ENCODE measurements at regions not wholly inside any gene's neighbourhood (a gene's known extent, or its start where the extent isn't known, plus 50 kb on each side); places are given as distances from the start of the nearest gene placed in this dataset.
"Not testable (repeated sequence)": the region's sequence is repeated elsewhere in the genome, so short reads cannot be mapped to it uniquely, and the experiment has no call there.

DNA sequence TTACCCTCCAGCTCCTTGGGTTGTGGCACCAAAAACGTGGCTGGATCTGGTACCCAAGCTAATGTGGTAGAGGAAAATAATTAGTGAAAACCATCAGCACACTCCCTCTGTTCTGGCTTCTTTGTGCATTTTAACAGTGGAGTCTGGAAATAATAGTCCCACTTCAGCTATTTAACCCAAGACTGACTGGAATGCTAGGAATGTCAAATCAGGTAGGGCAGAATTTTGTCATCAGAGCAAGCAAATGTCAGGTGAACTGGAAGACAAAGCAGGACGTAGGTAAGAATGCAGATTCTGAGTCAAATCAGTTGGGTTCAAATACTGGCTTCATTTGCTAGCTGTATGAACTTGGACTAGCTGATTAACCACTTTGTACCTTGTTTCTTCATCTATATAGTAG lies 144.0 kb upstream of the SPATA31A3 start:
- not testable (repeated sequence) for ATAC-seq (ENCODE audit: low FRiP score in 2 of 2)

DNA sequence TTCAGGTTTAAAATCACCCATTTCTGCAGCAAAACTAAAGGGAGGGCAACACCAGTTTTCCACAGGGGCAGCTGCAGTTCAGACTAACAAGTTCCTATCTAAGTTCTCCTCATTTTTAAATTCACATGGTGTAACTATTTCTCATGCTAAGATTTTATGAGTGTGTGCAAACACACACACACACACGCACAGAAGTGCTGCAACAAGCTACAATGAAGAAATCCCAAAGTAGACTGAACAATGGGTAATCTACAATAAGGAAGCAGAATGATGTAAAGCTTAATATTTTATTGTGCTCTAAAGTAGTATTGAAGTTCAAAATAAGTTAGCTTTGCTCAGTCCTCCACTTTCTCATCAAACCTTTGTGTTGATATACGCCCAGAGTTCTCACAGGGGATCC lies 140.8 kb upstream of the SPATA31A3 start:
- H3K4me3 ChIP-seq; H3K27ac ChIP-seq; H3K36me3 ChIP-seq; H3K4me1 ChIP-seq; H3K27me3 ChIP-seq; ATAC-seq (ENCODE audit: low FRiP score in 2 of 2); H3K9me3 ChIP-seq; DNase-seq: not testable (repeated sequence)
- WGBS, 2 donors = 79 to 100% methylated on average over 1 of the region's 2 CpGs

More for the DNA sequence above, 144.0 kb upstream of the SPATA31A3 start:
- not testable (repeated sequence) for H3K36me3 ChIP-seq, H3K4me1 ChIP-seq, DNase-seq, H3K4me3 ChIP-seq, H3K27ac ChIP-seq, H3K27me3 ChIP-seq, H3K9me3 ChIP-seq
- WGBS, 2 donors = no CpG with 5 or more reads among the region's 2 CpGs

DNA sequence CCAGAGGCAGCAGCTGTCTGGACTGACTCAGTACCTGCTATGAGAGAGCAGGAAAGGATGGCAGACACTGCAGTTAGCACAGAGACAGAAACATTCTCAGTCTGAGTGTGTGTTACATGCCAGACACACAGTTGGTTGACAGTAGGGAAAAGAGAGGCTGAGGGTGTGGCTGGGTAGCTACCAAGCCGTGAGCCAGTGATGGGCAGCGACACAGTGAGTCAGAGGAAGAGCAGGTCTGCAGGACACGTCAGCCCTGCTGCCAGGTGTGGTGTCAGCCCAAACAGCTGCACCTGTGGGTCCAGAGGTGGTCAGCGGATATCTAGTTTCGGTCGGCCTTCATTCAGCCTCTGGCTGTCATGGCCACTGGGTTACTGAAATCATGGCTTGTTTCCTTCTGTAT lies 124.4 kb upstream of the SPATA31A3 start:
- H3K36me3 ChIP-seq, DNase-seq, H3K9me3 ChIP-seq, H3K4me3 ChIP-seq, H3K4me1 ChIP-seq, H3K27ac ChIP-seq, H3K27me3 ChIP-seq: not testable (repeated sequence)
- no CpG with 5 or more reads among the region's 6 CpGs for WGBS, 2 donors
- peak in 1 of 2 donors; percentile 15 for ATAC-seq (ENCODE audit: low FRiP score in 2 of 2)

DNA sequence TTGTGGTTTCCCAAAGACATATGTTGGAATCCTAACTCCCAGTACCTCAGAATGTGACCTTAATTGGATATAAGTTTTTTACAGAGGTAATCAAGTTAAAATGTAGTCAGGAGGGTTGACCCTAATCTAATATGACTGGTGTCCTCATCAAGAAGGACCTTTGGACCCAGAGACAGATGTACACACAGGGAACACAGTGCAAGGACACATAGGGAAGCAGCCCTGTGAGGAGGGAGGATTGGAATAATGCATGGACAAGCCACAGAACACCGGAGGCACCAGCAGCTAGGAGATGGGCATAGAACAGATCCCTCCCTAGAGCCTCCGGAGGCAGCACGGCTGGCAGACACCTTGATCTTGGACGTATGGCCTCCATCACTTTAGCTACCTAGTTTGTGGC lies 119.8 kb upstream of the SPATA31A3 start:
- H3K4me3 ChIP-seq; H3K36me3 ChIP-seq; ATAC-seq (ENCODE audit: low FRiP score in 2 of 2); H3K27ac ChIP-seq; H3K9me3 ChIP-seq; H3K4me1 ChIP-seq; H3K27me3 ChIP-seq; DNase-seq: not testable (repeated sequence)
- WGBS, 2 donors = no CpG with 5 or more reads among the region's 4 CpGs

DNA sequence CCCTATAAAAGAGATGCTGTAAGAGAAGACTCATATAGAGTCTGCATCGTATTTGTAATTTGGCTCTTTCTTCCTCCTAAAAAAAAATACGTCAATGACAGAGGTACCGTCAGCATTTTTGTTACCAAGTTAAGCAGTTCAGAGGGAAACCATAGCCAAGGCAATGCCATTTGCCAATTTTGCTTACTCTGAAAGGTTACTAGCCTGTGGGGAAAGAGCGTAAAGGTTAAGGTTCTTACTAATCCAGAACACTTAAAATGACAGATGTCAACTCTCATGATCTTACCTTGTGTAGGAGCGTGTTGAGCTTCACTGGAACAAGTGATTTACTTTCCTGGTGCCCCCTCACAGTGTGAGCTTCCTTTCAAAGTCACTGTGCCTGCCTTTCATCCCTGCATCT lies 119.4 kb upstream of the SPATA31A3 start:
- H3K36me3 ChIP-seq; DNase-seq; H3K4me3 ChIP-seq; H3K27me3 ChIP-seq; H3K27ac ChIP-seq; H3K4me1 ChIP-seq; H3K9me3 ChIP-seq; ATAC-seq (ENCODE audit: low FRiP score in 2 of 2): not testable (repeated sequence)
- 94 to 100% methylated on average over 1 to 2 of the region's 5 CpGs for WGBS, 2 donors

DNA sequence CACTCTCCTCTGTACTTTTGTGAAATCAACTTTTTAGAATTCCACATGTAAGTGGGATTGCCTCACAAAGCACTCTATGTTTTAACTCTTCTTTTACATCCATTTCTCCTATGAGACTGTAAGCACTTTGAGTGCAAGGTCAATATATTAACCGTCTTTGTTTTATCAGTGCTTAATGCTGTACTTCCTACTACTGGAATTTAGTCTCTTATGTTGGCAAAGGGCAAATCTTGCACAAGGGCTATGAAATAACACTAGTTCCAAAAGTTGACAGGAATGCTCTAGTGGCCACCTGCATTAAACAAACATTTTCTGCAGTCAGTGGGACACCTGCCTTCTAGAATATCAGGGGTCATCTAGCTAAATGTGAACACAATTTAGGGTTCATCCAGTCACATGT lies 117.5 kb upstream of the SPATA31A3 start:
- 58 to 75% methylated on average over 1 of the region's 1 CpG for WGBS, 2 donors
- not testable (repeated sequence) for H3K9me3 ChIP-seq; H3K4me1 ChIP-seq; H3K36me3 ChIP-seq; DNase-seq; H3K27me3 ChIP-seq; ATAC-seq (ENCODE audit: low FRiP score in 2 of 2); H3K27ac ChIP-seq; H3K4me3 ChIP-seq

DNA sequence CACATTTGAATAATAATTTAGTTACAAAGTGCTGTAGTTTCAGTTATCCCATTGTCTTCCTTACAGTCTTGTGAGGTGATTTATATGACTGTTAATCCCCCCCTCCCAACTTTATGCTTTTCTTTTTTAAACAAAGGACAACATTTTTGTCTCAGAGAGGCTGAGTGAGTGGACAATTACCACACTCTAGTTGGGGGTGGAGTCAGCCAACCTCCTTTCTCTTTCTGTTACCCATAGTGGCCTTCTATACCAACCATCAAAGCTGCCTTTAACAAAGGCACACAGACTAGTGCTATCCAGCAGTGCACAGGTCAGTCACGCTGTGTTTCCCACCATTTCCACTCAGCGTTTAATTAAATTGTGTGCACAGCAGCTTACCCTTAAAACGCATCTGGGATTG lies 114.3 kb upstream of the SPATA31A3 start:
- not testable (repeated sequence) for H3K27me3 ChIP-seq; H3K27ac ChIP-seq; H3K9me3 ChIP-seq; ATAC-seq (ENCODE audit: low FRiP score in 2 of 2); H3K36me3 ChIP-seq; H3K4me3 ChIP-seq; DNase-seq; H3K4me1 ChIP-seq
- WGBS, 2 donors = 86 to 92% methylated on average over 3 of the region's 3 CpGs

DNA sequence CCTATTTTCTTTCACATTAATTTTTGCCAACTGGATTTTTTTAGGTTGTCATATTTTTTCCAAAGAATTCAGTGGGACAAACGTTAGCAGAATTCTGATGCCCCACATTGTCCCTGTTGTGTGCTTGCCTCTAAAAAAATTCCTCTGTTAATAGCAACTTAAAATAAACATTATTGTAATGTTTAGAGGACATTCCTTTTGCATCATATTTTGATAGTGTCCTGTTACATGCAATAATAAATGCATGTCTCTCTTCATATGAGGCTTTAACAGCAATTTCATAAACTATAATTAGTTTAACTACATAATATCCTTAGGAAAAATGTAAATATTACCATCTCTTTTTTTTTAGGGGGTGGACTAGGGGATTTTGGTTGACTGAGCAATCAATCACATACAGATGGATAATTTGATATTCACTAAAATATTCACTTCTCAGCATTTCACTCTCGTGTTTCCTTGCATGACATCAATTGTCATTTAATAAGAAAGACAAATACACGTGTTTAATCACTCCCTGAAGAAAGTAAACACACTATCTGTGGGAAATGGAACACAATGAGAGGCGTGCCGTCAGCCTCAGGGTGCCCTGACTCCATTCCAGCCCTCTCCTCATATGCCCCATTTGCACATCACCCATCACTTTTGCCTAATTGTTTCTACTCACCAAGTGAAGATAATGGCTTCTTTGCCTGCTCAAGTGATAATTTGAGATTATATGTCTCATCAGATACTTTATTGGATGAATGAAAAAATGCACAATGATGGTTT lies 110.3 kb upstream of the SPATA31A3 start:
- not testable (repeated sequence) for ATAC-seq (ENCODE audit: low FRiP score in 2 of 2); DNase-seq; H3K4me1 ChIP-seq; H3K36me3 ChIP-seq; H3K9me3 ChIP-seq; H3K27me3 ChIP-seq; H3K27ac ChIP-seq; H3K4me3 ChIP-seq
- 54 to 93% methylated on average over 2 of the region's 5 CpGs for WGBS, 2 donors

DNA sequence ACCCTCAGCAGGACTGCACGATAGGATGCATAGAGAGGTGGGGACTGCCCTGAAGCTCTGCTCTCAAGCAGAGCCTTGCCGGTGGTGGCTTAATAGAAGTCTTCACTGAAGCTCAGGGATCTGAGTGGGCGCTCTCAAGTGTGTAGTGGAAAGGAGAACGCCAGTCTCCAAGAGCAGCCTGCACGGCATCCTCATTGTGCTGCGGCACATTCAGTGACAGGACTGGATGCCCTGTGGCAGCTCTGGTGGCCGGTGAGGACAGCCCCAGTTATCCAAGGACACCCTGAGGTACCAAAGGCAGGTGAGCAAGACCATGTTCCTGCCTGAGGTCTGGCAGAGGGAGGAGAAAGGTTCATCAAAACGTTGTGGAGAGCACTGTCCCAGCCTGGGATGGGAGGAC lies 98.8 kb upstream of the SPATA31A3 start:
- H3K27ac ChIP-seq, H3K27me3 ChIP-seq, H3K4me3 ChIP-seq, H3K36me3 ChIP-seq, H3K4me1 ChIP-seq, DNase-seq, H3K9me3 ChIP-seq: not testable (repeated sequence)
- ATAC-seq (ENCODE audit: low FRiP score in 2 of 2) = peak in 1 of 2 donors; percentile 34
- WGBS, 2 donors = 65 to 70% methylated on average over 2 to 7 of the region's 8 CpGs

DNA sequence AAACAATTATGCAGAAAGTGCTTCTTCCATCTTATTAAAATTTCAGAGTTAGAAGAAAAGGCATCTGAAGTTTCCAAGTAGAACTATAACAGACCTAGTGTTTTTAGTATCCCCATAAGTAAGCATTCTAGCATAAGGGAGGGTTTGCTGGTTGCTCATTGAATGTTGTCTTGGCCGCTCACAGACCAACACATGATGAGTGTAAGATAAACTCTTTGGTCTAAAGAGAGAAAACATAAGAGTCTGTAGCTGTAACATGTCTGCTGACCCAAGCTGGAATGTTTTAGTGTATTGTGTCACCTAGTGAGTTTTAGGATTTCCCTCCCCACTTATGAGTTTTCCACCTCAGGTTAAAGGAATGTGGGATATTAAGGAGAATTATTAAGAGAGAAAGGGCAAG lies 94.5 kb upstream of the SPATA31A3 start:
- DNase-seq; ATAC-seq (ENCODE audit: low FRiP score in 2 of 2); H3K27me3 ChIP-seq; H3K36me3 ChIP-seq; H3K9me3 ChIP-seq; H3K27ac ChIP-seq; H3K4me3 ChIP-seq; H3K4me1 ChIP-seq: not testable (repeated sequence)
- whole genome bisulfite sequencing, 2 donors = 89 to 100% methylated on average over 1 of the region's 1 CpG

DNA sequence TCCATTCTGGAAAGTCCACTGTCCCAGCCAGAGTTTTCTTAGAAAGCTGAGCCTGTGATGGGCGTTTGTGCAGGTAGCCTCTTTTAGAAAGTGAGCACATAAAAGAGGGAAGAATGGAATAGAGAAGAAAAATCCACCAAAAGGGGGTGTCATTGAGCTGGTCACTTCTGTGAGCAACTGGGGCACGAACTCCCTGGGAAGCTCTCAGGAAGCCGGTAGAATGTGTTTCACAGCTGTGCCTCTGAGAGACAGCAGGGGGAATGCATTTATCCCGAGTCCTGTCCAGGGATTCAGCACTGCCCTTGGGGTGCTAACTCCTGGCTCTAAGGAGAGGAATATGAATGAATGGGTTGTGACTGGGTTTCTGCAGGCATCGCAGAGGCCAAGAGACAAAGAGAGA lies 73.8 kb upstream of the SPATA31A3 start:
- DNase-seq; ATAC-seq (ENCODE audit: low FRiP score in 2 of 2); H3K4me3 ChIP-seq; H3K4me1 ChIP-seq; H3K27me3 ChIP-seq; H3K9me3 ChIP-seq; H3K36me3 ChIP-seq; H3K27ac ChIP-seq: not testable (repeated sequence)
- WGBS, 2 donors = 56 to 58% methylated on average over 5 of the region's 5 CpGs

Data from upper lobe of left lung (tissue), 6 donors.